SW 1271 (cell line): ENCODE measurements at regions not wholly inside any gene's neighbourhood (a gene's known extent, or its start where the extent isn't known, plus 50 kb on each side); places are given as distances from the start of the nearest gene placed in this dataset.
"Not testable (repeated sequence)": the region's sequence is repeated elsewhere in the genome, so short reads cannot be mapped to it uniquely, and the experiment has no call there.

Experiments
- DNase-seq, 2 experiments: peaks; one replicate each; lab custom pipeline; 2025; lab: John Stamatoyannopoulos, UW

- DNase-seq, result no peak
Observed at GRCh38 chr13:34166406-34166805, 348.5 kb downstream of the RFC3 start.

- no peak for DNase-seq
Observed at GRCh38 chr13:34167347-34167746, 349.4 kb downstream of the RFC3 start.

GRCh38 chr13:34172048-34172447 is 354.1 kb downstream of the RFC3 start:
- DNase-seq, result no peak

- no peak for DNase-seq
Observed at GRCh38 chr13:34174671-34175145, 356.8 kb downstream of the RFC3 start.

GRCh38 chr13:34175551-34175950 is 357.6 kb downstream of the RFC3 start:
- DNase-seq, result no peak

GRCh38 chr13:34176633-34177032 is 358.7 kb downstream of the RFC3 start:
- no peak for DNase-seq

GRCh38 chr13:34179481-34179880 is 361.5 kb downstream of the RFC3 start:
- no peak for DNase-seq

GRCh38 chr13:34179927-34180326 is 362.0 kb downstream of the RFC3 start:
- DNase-seq, result no peak

- not testable (repeated sequence) for DNase-seq
Observed at GRCh38 chr13:34181256-34181655, 363.3 kb downstream of the RFC3 start.

GRCh38 chr13:34189946-34190345 is 372.0 kb downstream of the RFC3 start:
- DNase-seq, result no peak

GRCh38 chr13:34201050-34201913 is 383.3 kb downstream of the RFC3 start:
- no peak for DNase-seq

- no peak for DNase-seq
Observed at GRCh38 chr13:34207334-34207733, 389.4 kb downstream of the RFC3 start.

GRCh38 chr13:34207872-34208271 is 389.9 kb downstream of the RFC3 start:
- DNase-seq, result no peak

- no peak for DNase-seq
Observed at GRCh38 chr13:34208336-34208735, 390.4 kb downstream of the RFC3 start.

- DNase-seq, result no peak
Observed at GRCh38 chr13:34210341-34210740, 392.4 kb downstream of the RFC3 start.

- no peak for DNase-seq
Observed at GRCh38 chr13:34214686-34215085, 396.7 kb downstream of the RFC3 start.

- DNase-seq, result no peak
Observed at GRCh38 chr13:34216256-34216655, 398.3 kb downstream of the RFC3 start.

GRCh38 chr13:34217343-34218025 is 399.5 kb downstream of the RFC3 start:
- no peak for DNase-seq

- no peak for DNase-seq
Observed at GRCh38 chr13:34223984-34224383, 406.0 kb downstream of the RFC3 start.

GRCh38 chr13:34224877-34225276 is 406.9 kb downstream of the RFC3 start:
- no peak for DNase-seq

- DNase-seq, result no peak
Observed at GRCh38 chr13:34230271-34230670, 412.3 kb downstream of the RFC3 start.

GRCh38 chr13:34241332-34241731 is 423.4 kb downstream of the RFC3 start:
- DNase-seq, result no peak

- no peak for DNase-seq
Observed at GRCh38 chr13:34243403-34243802, 425.5 kb downstream of the RFC3 start.
